SU-DHL-6 (cell line): ENCODE measurements at regions not wholly inside any gene's neighbourhood (a gene's known extent, or its start where the extent isn't known, plus 50 kb on each side); places are given as distances from the start of the nearest gene placed in this dataset.

Experiments
- H2AFZ ChIP-seq: fragments of 200-600 bp; sonication (generic); 2 replicates; pipeline ENCODE4 v1.6.1; 2014; ENCODE audit warnings: low read depth, mild to moderate bottlenecking, moderate library complexity, mixed read lengths, antibody characterized with exemption, low read length; ENCODE audit not compliant: severe bottlenecking
- H3F3A ChIP-seq: fragments of 200-600 bp; shearing (Covaris generic); 2 replicates; pipeline ENCODE4 v1.6.0; 2016; ENCODE audit warnings: antibody characterized with exemption, mild to moderate bottlenecking; ENCODE audit not compliant: insufficient read depth
- H3K27ac ChIP-seq: fragments of 200-600 bp; sonication (generic); 2 replicates; pipeline ENCODE4 v1.5.1; 2016; ENCODE audit warnings: low read depth, mild to moderate bottlenecking, low read length, moderate library complexity, mixed read lengths
- H3K27me3 ChIP-seq: fragments of 200-600 bp; sonication (generic), shearing (Covaris generic); 2 replicates; pipeline ENCODE4 v1.6.0; 2014; ENCODE audit warnings: mild to moderate bottlenecking, low read length
- H3K36me3 ChIP-seq: fragments of 200-600 bp; sonication (generic); 2 replicates; pipeline ENCODE4 v1.6.1; 2014; ENCODE audit warnings: mild to moderate bottlenecking, low read length, mixed read lengths
- H3K4me2 ChIP-seq: fragments of 300-600, 200-600 bp; shearing (Covaris generic), sonication (generic); 2 replicates; pipeline ENCODE4 v1.6.0; 2014; ENCODE audit warnings: low read length, low read depth, mild to moderate bottlenecking; ENCODE audit not compliant: poor library complexity, severe bottlenecking
- H3K4me3 ChIP-seq: fragments of 200-600 bp; sonication (generic); 2 replicates; pipeline ENCODE4 v1.5.1; 2014; ENCODE audit warnings: antibody characterized with exemption, low read length, mild to moderate bottlenecking, mixed read lengths; ENCODE audit not compliant: insufficient read depth, poor library complexity, severe bottlenecking
- H3K79me2 ChIP-seq: fragments of 200-600 bp; sonication (generic); 2 replicates; pipeline ENCODE4 v1.6.1; 2014; ENCODE audit warnings: mild to moderate bottlenecking, low read length, moderate library complexity; ENCODE audit not compliant: insufficient read depth
- H3K9ac ChIP-seq: fragments of 200-600 bp; sonication (generic); 2 replicates; pipeline ENCODE4 v1.7.0; 2014; ENCODE audit warnings: mild to moderate bottlenecking, low read length
- H3K9me2 ChIP-seq: fragments of 200-600 bp; sonication (generic); replicated peaks from 2 replicates; pipeline ENCODE4 v1.6.1; 2014; ENCODE audit warnings: low read length; ENCODE audit not compliant: insufficient read depth
- H3K9me3 ChIP-seq: fragments of 200-600 bp; sonication (generic); 2 replicates; pipeline ENCODE4 v1.6.1; 2014; ENCODE audit warnings: low read length, mixed read lengths; ENCODE audit not compliant: insufficient read depth
- H4K20me1 ChIP-seq: fragments of 200-600 bp; sonication (generic); 2 replicates; pipeline ENCODE4 v1.6.1; 2014; ENCODE audit warnings: low read depth, mild to moderate bottlenecking, antibody characterized with exemption, low read length, moderate library complexity, mixed read lengths
- EZH2phosphoT487 ChIP-seq: fragments of 200-600 bp; sonication (generic), shearing (Covaris generic); conservative IDR thresholded peaks from 2 replicates; pipeline ENCODE4 v1.6.1; 2018; ENCODE audit warnings: mild to moderate bottlenecking, antibody characterized with exemption, low read length, moderate library complexity, mixed read lengths
- TF ChIP-seq, protein P1 (sequence below): fragments of 200-600 bp; sonication (generic); IDR thresholded peaks from one replicate; pipeline ENCODE4 v1.5.1; 2017; ENCODE audit warnings: antibody characterized with exemption, mild to moderate bottlenecking, low read length, moderate library complexity; ENCODE audit not compliant: insufficient read depth, poor library complexity, severe bottlenecking

DNA sequence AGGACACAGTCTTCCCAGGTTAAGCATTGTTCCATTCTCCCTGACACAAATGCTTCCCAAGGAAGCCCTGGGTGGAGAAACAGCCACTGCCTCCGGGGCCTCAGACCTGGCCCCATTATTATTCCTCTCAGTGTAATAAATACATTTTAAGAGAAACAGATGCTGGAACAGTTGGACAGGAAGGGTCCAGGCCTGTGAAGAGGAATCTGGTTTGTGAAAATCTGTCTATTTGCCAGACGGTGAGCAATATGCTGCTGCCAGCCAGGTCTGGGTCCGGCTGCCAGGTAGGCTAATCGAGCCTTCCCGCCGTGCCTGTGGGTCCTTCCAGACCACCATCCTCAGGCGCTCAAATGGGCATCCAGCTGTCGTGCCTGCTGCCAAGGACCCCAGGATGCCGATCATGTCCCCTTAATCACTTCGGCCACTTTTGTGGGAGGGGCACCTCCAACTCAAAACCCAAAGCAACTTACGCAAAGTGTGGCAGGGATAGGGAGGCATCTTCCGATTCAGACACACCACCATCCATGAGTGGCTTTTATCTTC is 528.4 kb downstream of the MIAT start:
- TF ChIP-seq, protein P1, sequence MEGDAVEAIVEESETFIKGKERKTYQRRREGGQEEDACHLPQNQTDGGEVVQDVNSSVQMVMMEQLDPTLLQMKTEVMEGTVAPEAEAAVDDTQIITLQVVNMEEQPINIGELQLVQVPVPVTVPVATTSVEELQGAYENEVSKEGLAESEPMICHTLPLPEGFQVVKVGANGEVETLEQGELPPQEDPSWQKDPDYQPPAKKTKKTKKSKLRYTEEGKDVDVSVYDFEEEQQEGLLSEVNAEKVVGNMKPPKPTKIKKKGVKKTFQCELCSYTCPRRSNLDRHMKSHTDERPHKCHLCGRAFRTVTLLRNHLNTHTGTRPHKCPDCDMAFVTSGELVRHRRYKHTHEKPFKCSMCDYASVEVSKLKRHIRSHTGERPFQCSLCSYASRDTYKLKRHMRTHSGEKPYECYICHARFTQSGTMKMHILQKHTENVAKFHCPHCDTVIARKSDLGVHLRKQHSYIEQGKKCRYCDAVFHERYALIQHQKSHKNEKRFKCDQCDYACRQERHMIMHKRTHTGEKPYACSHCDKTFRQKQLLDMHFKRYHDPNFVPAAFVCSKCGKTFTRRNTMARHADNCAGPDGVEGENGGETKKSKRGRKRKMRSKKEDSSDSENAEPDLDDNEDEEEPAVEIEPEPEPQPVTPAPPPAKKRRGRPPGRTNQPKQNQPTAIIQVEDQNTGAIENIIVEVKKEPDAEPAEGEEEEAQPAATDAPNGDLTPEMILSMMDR = no peak
- TF ChIP-seq EZH2phosphoT487 = no peak
- Histone ChIP-seq H3F3A (no peaks in the 10 kb centered on the region), H3K27me3 (no peaks in the 10 kb centered on the region; the same call in 1 of the 2 replicates), H2AFZ (no peak overlapping the region), H3K4me3 (no peak overlapping the region), H3K4me2 (no peak overlapping the region), H4K20me1 (no peaks in the 10 kb centered on the region), H3K9me2 (no peaks in the 10 kb centered on the region), H3K9me3 (no peaks in the 10 kb centered on the region), H3K9ac (no peak overlapping the region), H3K36me3 (no peaks in the 10 kb centered on the region), H3K27ac (no peak overlapping the region), H3K79me2 (no peaks in the 10 kb centered on the region)

DNA sequence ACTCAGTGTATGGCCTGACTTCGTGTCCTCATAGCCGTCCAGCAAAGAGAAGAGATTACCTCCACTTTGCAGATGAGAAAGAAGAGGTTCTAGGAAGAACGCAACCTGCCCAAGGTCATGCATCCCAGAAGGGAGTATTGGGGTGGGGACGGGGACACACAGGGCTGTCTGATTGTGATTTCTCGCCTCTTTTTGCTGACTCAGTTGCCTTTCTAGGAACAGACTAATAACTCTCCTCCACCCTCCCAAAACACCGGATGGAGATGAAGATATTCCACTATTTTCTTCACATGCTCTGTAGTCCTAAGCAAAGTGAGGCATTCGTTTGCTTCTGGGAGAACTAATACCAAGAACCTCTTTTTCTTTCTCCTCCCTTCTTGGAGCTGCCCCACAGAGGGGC is 529.3 kb downstream of the MIAT start:
- H3K4me2 ChIP-seq = no peak overlapping the region
- H4K20me1 ChIP-seq = no peaks in the 10 kb centered on the region
- H3F3A ChIP-seq = no peaks in the 10 kb centered on the region
- H3K9me3 ChIP-seq = no peaks in the 10 kb centered on the region
- H3K27ac ChIP-seq = no peak overlapping the region
- no peak overlapping the region for H3K4me3 ChIP-seq
- H2AFZ ChIP-seq = no peak overlapping the region
- H3K36me3 ChIP-seq = no peaks in the 10 kb centered on the region
- H3K79me2 ChIP-seq = no peaks in the 10 kb centered on the region
- no peak overlapping the region for H3K9ac ChIP-seq
- no peaks in the 10 kb centered on the region; the same call in 1 of the 2 replicates for H3K27me3 ChIP-seq
- TF ChIP-seq, protein P1 = no peak
- no peak for TF ChIP-seq EZH2phosphoT487
- H3K9me2 ChIP-seq = no peaks in the 10 kb centered on the region

DNA sequence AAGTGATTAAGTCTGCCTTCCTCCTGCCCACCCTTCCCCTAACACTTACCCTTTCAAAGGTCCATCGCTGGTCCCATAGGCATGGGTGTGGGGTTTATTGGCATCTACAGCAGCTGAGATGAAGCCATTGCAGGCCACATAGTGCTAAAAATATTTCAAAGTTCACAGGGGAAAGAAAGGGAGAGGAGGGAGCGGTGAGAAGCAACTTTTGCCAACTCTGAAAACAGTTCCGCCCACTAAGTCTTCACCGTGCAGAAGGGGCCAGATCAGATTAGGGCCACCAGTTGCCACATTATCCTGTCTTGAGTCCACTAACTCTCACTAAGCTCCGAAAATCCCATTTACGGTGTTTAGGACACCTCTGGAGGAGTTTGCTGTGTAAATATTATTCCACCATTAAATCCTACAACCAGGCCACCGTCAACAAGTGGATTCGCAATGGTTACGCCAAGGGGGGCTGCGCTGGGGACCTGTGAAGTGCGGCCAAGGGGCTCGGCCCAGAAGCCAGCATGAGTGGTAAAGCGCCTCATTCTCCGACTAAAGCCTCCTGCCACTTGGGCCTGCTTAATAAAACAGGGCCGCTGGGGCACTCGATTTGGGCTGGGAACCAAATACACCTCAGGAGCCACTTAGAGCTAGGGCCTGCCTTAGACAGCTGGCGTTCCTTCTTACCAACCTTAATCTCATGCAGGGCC is 534.9 kb downstream of the MIAT start:
- no peak for TF ChIP-seq EZH2phosphoT487
- TF ChIP-seq, protein P1 = no peak
- H3K27me3 ChIP-seq = no peaks in the 10 kb centered on the region
- H3K9me2 ChIP-seq = no peaks in the 10 kb centered on the region
- H3K9me3 ChIP-seq = no peaks in the 10 kb centered on the region
- H3K27ac ChIP-seq = no peak overlapping the region
- no peaks in the 10 kb centered on the region for H4K20me1 ChIP-seq
- H3K9ac ChIP-seq = no peak overlapping the region
- no peak overlapping the region for H2AFZ ChIP-seq
- no peak overlapping the region for H3K4me2 ChIP-seq
- no peak overlapping the region for H3K4me3 ChIP-seq
- no peaks in the 10 kb centered on the region for H3K79me2 ChIP-seq
- H3K36me3 ChIP-seq = no peaks in the 10 kb centered on the region
- H3F3A ChIP-seq = no peaks in the 10 kb centered on the region
